Adrenal gland (tissue), 9 donors: ENCODE measurements at regions not wholly inside any gene's neighbourhood (a gene's known extent, or its start where the extent isn't known, plus 50 kb on each side); places are given as distances from the start of the nearest gene placed in this dataset.
"Not testable (repeated sequence)": the region's sequence is repeated elsewhere in the genome, so short reads cannot be mapped to it uniquely, and the experiment has no call there.

Experiments used
- DNase-seq, 7 donors: peaks; one replicate each; pipeline ENCODE4 v3.0.0-alpha.2; 2019 to 2020
- H3K27ac ChIP-seq, 5 donors: fragments of 200-600 bp; sonication (generic) in 4 of 5; 1 replicate in 3 of 5; 2 replicates in 2 of 5; pipeline versions ENCODE4 v1.5.1 to v1.8.0; 2016 to 2020; ENCODE audit warnings: mild to moderate bottlenecking in 1 of 5
- H3K27me3 ChIP-seq: fragments of 200-600 bp; 2 replicates; pipeline ENCODE4 v1.8.0; 2021
- H3K36me3 ChIP-seq, 2 donors: fragments of 200-600 bp; replicated peaks in 1 of 2; 1 replicate in 1 of 2; 2 replicates in 1 of 2; pipeline versions ENCODE4 v1.5.1 to v1.8.0; 2018 to 2022
- H3K4me1 ChIP-seq, 2 donors: fragments of 200-600 bp; replicated peaks in 1 of 2; 1 replicate in 1 of 2; 2 replicates in 1 of 2; pipeline versions ENCODE4 v1.5.1 to v1.8.0; 2018 to 2021
- H3K4me3 ChIP-seq, 4 donors: fragments of 200-600 bp; sonication (generic) in 3 of 4; one replicate each; pipeline ENCODE4 v1.5.1; 2016 to 2018
- H3K9me3 ChIP-seq, 3 donors: fragments of 200-600 bp; sonication (generic) in 1 of 3; replicated peaks in 1 of 3; 1 replicate in 2 of 3; 2 replicates in 1 of 3; pipeline versions ENCODE4 v1.5.1 to v1.8.0; 2016 to 2021
- CTCF ChIP-seq, 6 experiments: fragments of 450-650 bp in 4 of 6; fragments of 200-600 bp in 2 of 6; sonication (generic) in 1 of 6; IDR thresholded peaks; 1 replicate in 5 of 6; 2 replicates in 1 of 6; pipeline versions ENCODE4 v1.5.1 to v1.8.0; 2016 to 2021; ENCODE audit warnings: antibody characterized with exemption in 6 of 6, mild to moderate bottlenecking in 2 of 6, moderate library complexity in 1 of 6
- POLR2A ChIP-seq, 2 donors: fragments of 450-650 bp; IDR thresholded peaks; one replicate each; pipeline ENCODE4 v1.6.1; 2017; ENCODE audit warnings: antibody characterized with exemption in 2 of 2, mild to moderate bottlenecking in 2 of 2, moderate library complexity in 1 of 2
- WGBS, 4 donors: extraction: QIAGEN DNeasy Blood & Tissue Kit in 2 of 4; methylation state at CpG; one replicate each; pipeline versions ENCODE4 v1.1.5 to v1.1.7; 2013 to 2017; 5-methylcytosine and 5-hydroxymethylcytosine counted together
- intact Hi-C, 2 donors: fragments of 100-400 bp; cut with DNase I; formaldehyde crosslinking; loops; one replicate each; pipeline versions ENCODE4 v1.14.1 to v1.15.0; 2022 to 2023
- donor health status: healthy with polysubstance abuse.
- donor health status: Bipolar disorder and iron deficiency.
- donor health status: DM: yes; HTN: yes; CAD: no.
- donor health status: DM: no; HTN: no; CAD: no.
- donor health status: DM: no; HTN: no; CAD: no.

GRCh38 chr5:39933061-39933460 lies 508.3 kb upstream of the DAB2 start:
- no peak overlapping the region for H3K4me3 ChIP-seq
- intact Hi-C loops: no loop called here

GRCh38 chr5:39928709-39929108 lies 503.9 kb upstream of the DAB2 start:
- no peaks in the 10 kb centered on the region for H3K36me3 ChIP-seq
- H3K4me3 ChIP-seq: no peak overlapping the region
- no peaks in the 10 kb centered on the region for H3K4me1 ChIP-seq
- H3K27ac ChIP-seq: no peak overlapping the region
- no peaks in the 10 kb centered on the region for H3K9me3 ChIP-seq
- intact Hi-C loops: no loop called here
- no peak for DNase-seq
- no peaks in the 10 kb centered on the region for H3K27me3 ChIP-seq
- TF ChIP-seq CTCF (IDR thresholded peaks at IDR 0.05) (no peak), POLR2A (IDR thresholded peaks at IDR 0.05) (no peak)
- WGBS, 4 donors: 66 to 80% (median 73%) methylated on average over 6 of the region's 6 CpGs

More at GRCh38 chr5:39933061-39933460, 508.3 kb upstream of the DAB2 start:
- no peak for DNase-seq
- Histone ChIP-seq H3K4me1 (no peaks in the 10 kb centered on the region), H3K36me3 (no peaks in the 10 kb centered on the region), H3K9me3 (no peaks in the 10 kb centered on the region), H3K27ac (no peak overlapping the region), H3K27me3 (no peaks in the 10 kb centered on the region)
- WGBS, 4 donors: 66 to 70% (median 67%) methylated on average over 1 of the region's 1 CpG
- no peak for TF ChIP-seq CTCF (IDR thresholded peaks at IDR 0.05)
- no peak for TF ChIP-seq POLR2A (IDR thresholded peaks at IDR 0.05)

GRCh38 chr5:39919876-39920275 lies 495.1 kb upstream of the DAB2 start:
- H3K9me3 ChIP-seq: no peaks in the 10 kb centered on the region
- H3K4me1 ChIP-seq: no peaks in the 10 kb centered on the region
- intact Hi-C loops: no loop called here
- H3K4me3 ChIP-seq: no peak overlapping the region
- no peak for DNase-seq
- TF ChIP-seq POLR2A (IDR thresholded peaks at IDR 0.05) (no peak), CTCF (IDR thresholded peaks at IDR 0.05) (no peak)
- H3K36me3 ChIP-seq: no peaks in the 10 kb centered on the region
- no peak overlapping the region for H3K27ac ChIP-seq
- no peaks in the 10 kb centered on the region for H3K27me3 ChIP-seq
- WGBS, 4 donors: 80 to 93% (median 87%) methylated on average over 1 of the region's 1 CpG

DNA sequence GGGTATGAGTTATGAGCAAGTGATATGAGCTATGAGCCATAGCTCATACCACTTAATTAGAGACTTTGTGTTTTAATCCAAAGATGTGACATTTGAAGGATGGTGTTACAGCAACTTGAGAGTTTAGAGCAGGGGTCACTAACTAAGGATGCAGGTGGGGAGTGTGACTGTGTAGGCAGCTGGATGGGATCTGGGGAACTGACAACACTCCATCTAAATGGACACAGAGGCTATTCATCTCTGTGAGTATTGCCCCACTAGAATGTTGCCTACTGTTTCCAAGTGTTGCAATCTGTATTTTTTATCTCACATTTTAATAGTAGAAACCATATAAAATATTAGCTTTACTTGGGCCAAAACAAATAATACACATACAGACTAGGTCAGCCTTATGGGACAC lies 488.1 kb upstream of the DAB2 start:
- DNase-seq: no peak
- H3K9me3 ChIP-seq: no peaks in the 10 kb centered on the region
- H3K27ac ChIP-seq: no peak overlapping the region
- H3K4me3 ChIP-seq: no peak overlapping the region
- no peaks in the 10 kb centered on the region for H3K4me1 ChIP-seq
- intact Hi-C loops: no loop called here
- H3K27me3 ChIP-seq: no peaks in the 10 kb centered on the region
- TF ChIP-seq CTCF (IDR thresholded peaks at IDR 0.05): no peak
- H3K36me3 ChIP-seq: no peaks in the 10 kb centered on the region

DNA sequence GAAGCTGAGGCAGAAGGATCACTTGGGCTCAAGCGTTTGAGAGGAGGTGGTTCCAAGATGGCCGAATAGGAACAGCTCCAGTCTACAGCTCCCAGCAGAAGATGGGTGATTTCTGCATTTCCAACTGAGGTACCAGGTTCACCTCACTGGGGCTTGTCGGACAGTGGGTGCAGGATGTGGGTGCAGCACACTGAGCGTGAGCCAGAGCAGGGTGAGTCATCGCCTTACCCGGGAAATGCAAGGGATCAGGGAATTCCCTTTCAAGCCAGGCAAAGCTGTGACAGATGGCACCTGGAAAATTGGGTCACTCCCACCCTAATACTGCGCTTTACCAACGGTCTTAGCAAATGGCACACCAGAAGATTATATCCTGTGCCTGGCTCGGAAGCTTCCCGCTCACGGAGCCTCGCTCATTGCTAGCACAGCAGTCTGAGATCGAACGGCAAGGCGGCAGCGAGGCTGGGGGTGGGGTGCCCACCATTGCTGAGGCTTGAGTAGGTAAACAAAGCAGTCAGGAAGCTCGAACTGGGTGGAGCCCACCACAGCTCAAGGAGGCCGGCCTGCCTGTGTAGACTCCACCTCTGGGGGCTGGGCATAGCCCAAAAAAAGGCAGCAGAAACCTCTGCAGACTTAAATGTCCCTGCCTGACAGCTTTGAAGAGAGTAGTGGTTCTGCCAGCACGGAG lies 482.6 kb upstream of the DAB2 start:
- intact Hi-C loops, H3K9me3 ChIP-seq, H3K36me3 ChIP-seq, H3K27me3 ChIP-seq, DNase-seq, H3K4me1 ChIP-seq, H3K4me3 ChIP-seq, H3K27ac ChIP-seq: not testable (repeated sequence)
- WGBS, 4 donors: 82 to 86% (median 84%) methylated on average over 16 to 19 of the region's 19 CpGs
